GM23338 (cell line): ENCODE measurements at regions not wholly inside any gene's neighbourhood (a gene's known extent, or its start where the extent isn't known, plus 50 kb on each side); places are given as distances from the start of the nearest gene placed in this dataset.

Experiments
- ATAC-seq: fragments of 200-7000 bp; cut with Tn5 transposase; 3 replicates; pipeline ENCODE4 v1.9.1; 2020
- DNase-seq: peaks from one replicate; pipeline ENCODE4 v3.0.0-alpha.2; 2015; ENCODE audit warnings: low spot score
- H2AFZ ChIP-seq: fragments of 200-600 bp; sonication (generic); 2 replicates; pipeline ENCODE4 v1.8.0; 2016; ENCODE audit warnings: antibody characterized with exemption, mild to moderate bottlenecking, moderate library complexity
- H3F3A ChIP-seq: fragments of 200-600 bp; sonication (generic); replicated peaks from 2 replicates; pipeline ENCODE4 v1.8.0; 2017; ENCODE audit warnings: antibody characterized with exemption, mixed run types, low read depth
- H3K27ac ChIP-seq: fragments of 200-600 bp; sonication (generic); 2 replicates; pipeline ENCODE4 v1.6.1; 2016; ENCODE audit warnings: low read depth
- H3K27me3 ChIP-seq: fragments of 200-600 bp; sonication (generic); 2 replicates; pipeline ENCODE4 v1.8.0; 2016; ENCODE audit warnings: mild to moderate bottlenecking, mixed run types, moderate library complexity; ENCODE audit not compliant: insufficient read depth
- H3K36me3 ChIP-seq: fragments of 200-600 bp; sonication (generic); 2 replicates; pipeline ENCODE4 v1.8.0; 2016; ENCODE audit warnings: mild to moderate bottlenecking; ENCODE audit not compliant: insufficient read depth
- H3K4me1 ChIP-seq: fragments of 200-600 bp; sonication (generic); 2 replicates; pipeline ENCODE4 v1.8.0; 2016; ENCODE audit warnings: mild to moderate bottlenecking, moderate library complexity; ENCODE audit not compliant: insufficient read depth
- H3K4me2 ChIP-seq: fragments of 200-600 bp; sonication (generic); 2 replicates; pipeline ENCODE4 v1.7.1; 2017; ENCODE audit warnings: mixed run types
- H3K4me3 ChIP-seq: fragments of 200-600 bp; sonication (generic); 2 replicates; pipeline ENCODE4 v1.6.1; 2016; ENCODE audit warnings: mixed run types
- H3K79me2 ChIP-seq: fragments of 200-600 bp; sonication (generic); replicated peaks from 2 replicates; pipeline ENCODE4 v1.8.0; 2017; ENCODE audit warnings: mild to moderate bottlenecking; ENCODE audit not compliant: insufficient read depth
- H3K9me2 ChIP-seq: fragments of 200-600 bp; sonication (generic); 2 replicates; pipeline ENCODE4 v1.8.0; 2017; ENCODE audit not compliant: insufficient read depth
- H4K20me1 ChIP-seq: fragments of 200-600 bp; sonication (generic); replicated peaks from 2 replicates; pipeline ENCODE4 v1.8.0; 2017; ENCODE audit warnings: mild to moderate bottlenecking; ENCODE audit not compliant: insufficient read depth
- H3K27ac Mint-ChIP-seq: 2 replicates; pipeline ENCODE4 v1.8.0; 2020; ENCODE audit warnings: inconsistent platforms, mild to moderate bottlenecking, moderate library complexity, mixed read lengths
- H3K27me3 Mint-ChIP-seq: 3 replicates; pipeline ENCODE4 v1.8.0; 2022; ENCODE audit warnings: low read depth, mild to moderate bottlenecking, moderate library complexity, mixed read lengths, inconsistent platforms; ENCODE audit not compliant: insufficient read depth, poor library complexity
- H3K36me3 Mint-ChIP-seq: 3 replicates; pipeline ENCODE4 v1.8.0; 2021; ENCODE audit warnings: low read depth, mild to moderate bottlenecking, inconsistent platforms, moderate library complexity, mixed read lengths
- H3K4me1 Mint-ChIP-seq: 3 replicates; pipeline ENCODE4 v1.8.0; 2020; ENCODE audit warnings: mild to moderate bottlenecking, inconsistent platforms, mixed read lengths
- H3K4me3 Mint-ChIP-seq: 3 replicates; pipeline ENCODE4 v1.8.0; 2021; ENCODE audit warnings: moderate library complexity, mild to moderate bottlenecking, inconsistent platforms, mixed read lengths
- H3K9me3 Mint-ChIP-seq: 3 replicates; pipeline ENCODE4 v1.8.0; 2020; ENCODE audit warnings: moderate library complexity, mild to moderate bottlenecking, inconsistent platforms, mixed read lengths
- CREB1 ChIP-seq: fragments of 250-450 bp; sonication (Bioruptor Pico); IDR thresholded peaks from 2 replicates; pipeline ENCODE4 v1.5.0; 2020; ENCODE audit warnings: low read depth, mild to moderate bottlenecking, moderate library complexity
- CTCF ChIP-seq, 2 experiments: fragments of 200-600 bp in 1 of 2; sonication (generic) in 1 of 2; conservative IDR thresholded peaks; 2 replicates each; pipeline versions ENCODE4 v1.5.1 to v1.6.1; 2016 to 2017; ENCODE audit warnings: antibody characterized with exemption in 2 of 2, low read depth in 2 of 2, mild to moderate bottlenecking in 2 of 2, moderate library complexity in 1 of 2
- ETS1 ChIP-seq: IDR thresholded peaks from 2 replicates; pipeline ENCODE4 v1.6.1; 2016; ENCODE audit warnings: antibody characterized with exemption
- EZH2 ChIP-seq: fragments of 200-600 bp; sonication (generic); IDR thresholded peaks from one replicate; pipeline ENCODE4 v1.8.0; 2017; ENCODE audit warnings: antibody characterized with exemption, mild to moderate bottlenecking, low read depth; ENCODE audit not compliant: unreplicated experiment
- EZH2phosphoT487 ChIP-seq: fragments of 200-600 bp; sonication (generic); IDR thresholded peaks from one replicate; pipeline ENCODE4 v1.8.1; 2018; ENCODE audit warnings: antibody characterized with exemption; ENCODE audit not compliant: unreplicated experiment
- JUNB ChIP-seq: IDR thresholded peaks from one replicate; pipeline ENCODE4 v1.6.1; 2016; ENCODE audit warnings: antibody characterized with exemption; ENCODE audit not compliant: unreplicated experiment
- NANOG ChIP-seq: IDR thresholded peaks from 2 replicates; pipeline ENCODE4 v1.6.1; 2016; ENCODE audit warnings: antibody characterized with exemption, borderline replicate concordance
- REST ChIP-seq: IDR thresholded peaks from one replicate; pipeline ENCODE4 v1.6.1; 2018; ENCODE audit warnings: antibody characterized with exemption; ENCODE audit not compliant: unreplicated experiment
- STAT1 ChIP-seq: IDR thresholded peaks from one replicate; pipeline ENCODE4 v1.6.1; 2016; ENCODE audit warnings: antibody characterized with exemption; ENCODE audit not compliant: unreplicated experiment
- ZNF114 ChIP-seq: fragments of 250-450 bp; sonication (Bioruptor Pico); IDR thresholded peaks from 2 replicates; pipeline ENCODE4 v1.5.0; 2020; ENCODE audit warnings: mild to moderate bottlenecking, moderate library complexity
- ZNF331 ChIP-seq: fragments of 250-450 bp; sonication (Bioruptor Pico); IDR thresholded peaks from 2 replicates; pipeline ENCODE4 v1.5.0; 2020; ENCODE audit warnings: low read depth, mild to moderate bottlenecking, moderate library complexity
- ZNF462 ChIP-seq: fragments of 250-450 bp; sonication (Bioruptor Pico); IDR thresholded peaks from 2 replicates; pipeline ENCODE4 v1.5.0; 2020; ENCODE audit warnings: mild to moderate bottlenecking, moderate library complexity

GRCh38 chr10:83869898-83870297 is 269.4 kb upstream of the GHITM start:
- Histone ChIP-seq H3K27ac (no peak overlapping the region), H3K36me3 (no peaks in the 10 kb centered on the region), H3K79me2 (no peaks in the 10 kb centered on the region), H3K27me3 (no peaks in the 10 kb centered on the region), H3F3A (no peaks in the 10 kb centered on the region), H3K4me1 (no peaks in the 10 kb centered on the region; the same call in 1 of the 2 replicates), H3K4me2 (no peak overlapping the region), H3K9me2 (no peaks in the 10 kb centered on the region), H4K20me1 (no peaks in the 10 kb centered on the region), H3K4me3 (no peak overlapping the region), H2AFZ (no peak overlapping the region)
- H3K4me3 Mint-ChIP-seq = no peak overlapping the region
- no peak for DNase-seq
- no peak for ATAC-seq
- peaks cover 7% of the 10 kb centered on the region; the same call in 2 of the 3 replicates for H3K4me1 Mint-ChIP-seq
- no peaks in the 10 kb centered on the region for H3K9me3 Mint-ChIP-seq
- H3K27me3 Mint-ChIP-seq = peaks cover 3% of the 10 kb centered on the region
- no peak overlapping the region for H3K27ac Mint-ChIP-seq
- H3K36me3 Mint-ChIP-seq = no peaks in the 10 kb centered on the region
- no peak for TF ChIP-seq NANOG
- no peak for TF ChIP-seq ZNF114 (CRISPR knock-in tag)
- no peak for TF ChIP-seq JUNB
- TF ChIP-seq STAT1 = no peak
- TF ChIP-seq EZH2 = no peak
- TF ChIP-seq EZH2phosphoT487 = no peak
- TF ChIP-seq ZNF331 (CRISPR knock-in tag) = no peak
- TF ChIP-seq CREB1 (CRISPR knock-in tag) = no peak
- TF ChIP-seq CTCF (conservative IDR thresholded peaks at IDR 0.05; ENCODE audit: low read depth in 2 of 2) = no peak
- TF ChIP-seq REST = no peak
- no peak for TF ChIP-seq ZNF462
- no peak for TF ChIP-seq ETS1
